ENCODE measurements at regions not wholly inside any gene's neighbourhood (a gene's known extent, or its start where the extent isn't known, plus 50 kb on each side); places are given as distances from the start of the nearest gene placed in this dataset.

DNA sequence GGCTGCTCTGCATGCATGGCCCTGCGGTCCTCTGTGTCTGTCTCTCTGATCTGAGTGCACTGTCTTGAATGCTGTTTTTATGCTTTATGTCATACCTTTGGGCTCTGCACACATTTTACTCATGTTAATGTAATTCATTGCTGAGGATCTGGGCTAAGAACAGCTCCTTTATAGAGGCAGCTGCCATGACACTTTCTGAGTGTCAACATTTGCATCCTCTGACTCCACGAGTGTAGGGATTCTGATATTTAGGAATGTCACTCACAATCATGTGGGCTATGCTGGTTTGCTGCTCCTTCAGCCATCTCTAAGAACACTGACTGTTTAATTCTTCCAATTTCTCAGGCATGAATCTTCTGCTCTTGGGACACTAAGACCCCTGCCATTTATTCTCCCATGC lies 192.2 kb upstream of the CPEB2 start:
- Histone ChIP-seq H3K4me2 (ENCODE audit: low read length) (no peak overlapping the region), H3K36me3 (ENCODE audit: control insufficient read depth, insufficient read depth, low read length) (no peaks in the 10 kb centered on the region), H3K27ac (no peak overlapping the region), H3K4me1 (peaks cover 3% of the 10 kb centered on the region), H3K9me3 (ENCODE audit: control insufficient read depth, low read length) (no peaks in the 10 kb centered on the region), H3K9ac (no peak overlapping the region), H2AFZ (no peak overlapping the region), H3K79me2 (no peaks in the 10 kb centered on the region), H3K4me3 (ENCODE audit: low read depth, low read length) (no peak overlapping the region), H3K27me3 (ENCODE audit: control insufficient read depth, insufficient read depth, low read length) (no peaks in the 10 kb centered on the region)
- TF ChIP-seq, protein P1, sequence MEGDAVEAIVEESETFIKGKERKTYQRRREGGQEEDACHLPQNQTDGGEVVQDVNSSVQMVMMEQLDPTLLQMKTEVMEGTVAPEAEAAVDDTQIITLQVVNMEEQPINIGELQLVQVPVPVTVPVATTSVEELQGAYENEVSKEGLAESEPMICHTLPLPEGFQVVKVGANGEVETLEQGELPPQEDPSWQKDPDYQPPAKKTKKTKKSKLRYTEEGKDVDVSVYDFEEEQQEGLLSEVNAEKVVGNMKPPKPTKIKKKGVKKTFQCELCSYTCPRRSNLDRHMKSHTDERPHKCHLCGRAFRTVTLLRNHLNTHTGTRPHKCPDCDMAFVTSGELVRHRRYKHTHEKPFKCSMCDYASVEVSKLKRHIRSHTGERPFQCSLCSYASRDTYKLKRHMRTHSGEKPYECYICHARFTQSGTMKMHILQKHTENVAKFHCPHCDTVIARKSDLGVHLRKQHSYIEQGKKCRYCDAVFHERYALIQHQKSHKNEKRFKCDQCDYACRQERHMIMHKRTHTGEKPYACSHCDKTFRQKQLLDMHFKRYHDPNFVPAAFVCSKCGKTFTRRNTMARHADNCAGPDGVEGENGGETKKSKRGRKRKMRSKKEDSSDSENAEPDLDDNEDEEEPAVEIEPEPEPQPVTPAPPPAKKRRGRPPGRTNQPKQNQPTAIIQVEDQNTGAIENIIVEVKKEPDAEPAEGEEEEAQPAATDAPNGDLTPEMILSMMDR (IDR thresholded peaks at IDR 0.05): no peak

DNA sequence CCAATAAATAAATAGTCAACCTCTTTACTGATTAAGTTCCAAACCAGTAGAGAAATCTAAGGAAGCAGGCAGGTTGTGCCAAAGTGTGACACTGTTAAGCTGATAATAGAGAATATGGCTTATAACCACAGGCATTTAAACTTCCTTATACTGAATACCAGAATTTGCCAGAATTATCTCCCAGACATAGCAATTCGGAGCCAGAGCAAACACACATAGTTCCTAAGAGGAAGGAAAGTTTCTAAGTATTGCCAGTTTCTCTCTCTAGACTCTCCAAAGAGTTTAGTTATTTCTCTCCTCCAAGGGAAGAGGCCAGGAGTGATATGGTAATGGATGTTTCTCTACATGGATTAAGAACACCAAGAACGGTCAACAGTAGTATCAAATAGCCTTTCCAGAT lies 191.7 kb upstream of the CPEB2 start:
- H3K9ac ChIP-seq: no peak overlapping the region
- TF ChIP-seq, protein P1 (IDR thresholded peaks at IDR 0.05): no peak
- H2AFZ ChIP-seq: no peak overlapping the region
- no peak overlapping the region for H3K27ac ChIP-seq
- H3K4me3 ChIP-seq (ENCODE audit: low read depth, low read length): no peak overlapping the region
- no peaks in the 10 kb centered on the region for H3K36me3 ChIP-seq (ENCODE audit: control insufficient read depth, insufficient read depth, low read length)
- no peak overlapping the region for H3K4me2 ChIP-seq (ENCODE audit: low read length)
- no peaks in the 10 kb centered on the region for H3K9me3 ChIP-seq (ENCODE audit: control insufficient read depth, low read length)
- H3K79me2 ChIP-seq: no peaks in the 10 kb centered on the region
- no peaks in the 10 kb centered on the region for H3K27me3 ChIP-seq (ENCODE audit: control insufficient read depth, insufficient read depth, low read length)
- peaks cover 3% of the 10 kb centered on the region for H3K4me1 ChIP-seq

DNA sequence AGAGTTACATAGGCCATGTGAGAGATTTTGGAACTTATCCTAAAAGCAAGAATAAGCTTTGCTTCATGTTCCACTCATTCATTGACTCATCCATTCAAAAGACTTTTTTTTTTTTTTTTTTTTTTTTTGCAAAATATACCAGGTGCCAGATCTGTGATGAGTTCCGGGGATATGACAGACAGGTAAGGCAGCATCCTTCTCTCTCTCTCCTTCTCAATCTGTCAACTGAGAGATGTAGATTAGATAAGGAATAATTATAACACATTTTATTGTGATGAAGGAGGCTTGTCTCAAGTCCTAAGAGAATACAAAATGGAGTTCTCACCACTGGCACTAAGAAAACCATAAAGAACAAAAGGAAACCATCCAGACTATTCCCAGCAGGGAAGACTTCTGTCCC lies 190.2 kb upstream of the CPEB2 start:
- Histone ChIP-seq H3K4me2 (ENCODE audit: low read length) (no peak overlapping the region), H3K4me3 (ENCODE audit: low read depth, low read length) (no peak overlapping the region), H3K9me3 (ENCODE audit: control insufficient read depth, low read length) (no peaks in the 10 kb centered on the region), H3K27me3 (ENCODE audit: control insufficient read depth, insufficient read depth, low read length) (no peaks in the 10 kb centered on the region), H3K9ac (no peak overlapping the region), H3K79me2 (no peaks in the 10 kb centered on the region), H3K27ac (no peak overlapping the region), H2AFZ (no peak overlapping the region), H3K4me1 (peaks cover 3% of the 10 kb centered on the region), H3K36me3 (ENCODE audit: control insufficient read depth, insufficient read depth, low read length) (no peaks in the 10 kb centered on the region)
- TF ChIP-seq, protein P1 (IDR thresholded peaks at IDR 0.05): no peak

GRCh38 chr4:14816623-14817261 lies 185.5 kb upstream of the CPEB2 start:
- no peak overlapping the region for H3K4me2 ChIP-seq (ENCODE audit: low read length)
- peaks cover 3% of the 10 kb centered on the region for H3K4me1 ChIP-seq
- no peaks in the 10 kb centered on the region for H3K79me2 ChIP-seq
- H3K9ac ChIP-seq: no peak overlapping the region
- TF ChIP-seq, protein P1 (IDR thresholded peaks at IDR 0.05): no peak
- H3K9me3 ChIP-seq (ENCODE audit: control insufficient read depth, low read length): no peaks in the 10 kb centered on the region
- no peak overlapping the region for H3K4me3 ChIP-seq (ENCODE audit: low read depth, low read length)
- H3K27ac ChIP-seq: no peak overlapping the region
- H3K27me3 ChIP-seq (ENCODE audit: control insufficient read depth, insufficient read depth, low read length): no peaks in the 10 kb centered on the region
- no peak overlapping the region for H2AFZ ChIP-seq
- no peaks in the 10 kb centered on the region for H3K36me3 ChIP-seq (ENCODE audit: control insufficient read depth, insufficient read depth, low read length)

DNA sequence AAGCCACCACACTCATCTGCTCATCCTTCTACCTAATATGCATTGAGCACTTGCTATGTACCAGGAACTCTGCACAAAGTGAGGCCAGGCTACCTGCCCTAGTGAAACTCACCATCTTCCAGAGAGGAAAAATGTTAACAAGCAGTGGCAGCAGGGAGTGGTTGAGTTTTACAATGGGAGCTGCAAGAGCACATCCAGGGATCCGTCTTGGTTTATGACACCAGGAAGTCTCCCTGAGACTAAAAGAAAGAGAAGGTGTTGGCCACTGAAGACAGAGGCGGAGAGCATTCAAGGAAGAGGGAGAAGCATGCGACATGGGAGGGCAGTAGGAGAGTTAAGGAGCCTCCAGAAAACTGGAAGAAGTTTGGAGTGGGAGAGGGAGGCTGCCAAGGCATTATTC lies 178.1 kb upstream of the CPEB2 start:
- Histone ChIP-seq H3K9me3 (ENCODE audit: control insufficient read depth, low read length) (no peaks in the 10 kb centered on the region), H3K27ac (no peak overlapping the region), H3K79me2 (no peaks in the 10 kb centered on the region), H3K4me3 (ENCODE audit: low read depth, low read length) (no peak overlapping the region), H3K9ac (no peak overlapping the region), H3K27me3 (ENCODE audit: control insufficient read depth, insufficient read depth, low read length) (no peaks in the 10 kb centered on the region), H3K36me3 (ENCODE audit: control insufficient read depth, insufficient read depth, low read length) (no peaks in the 10 kb centered on the region), H3K4me2 (ENCODE audit: low read length) (no peak overlapping the region), H2AFZ (no peak overlapping the region), H3K4me1 (no peaks in the 10 kb centered on the region)
- TF ChIP-seq, protein P1 (IDR thresholded peaks at IDR 0.05): no peak
